Activated T-helper 1 cell treated with anti-CD3 and anti-CD28 coated beads, Interleukin-12 subunit alpha, Interleukin-12 subunit beta, Interleukin-2, Interleukin-4 antibody, amounts not matched to agents 30 ng/mL and 10 ng/mL and 1 ng/mL, durations not matched to agents 14 hours and 24 hours and 36 hours (primary cell): ENCODE measurements at regions not wholly inside any gene's neighbourhood (a gene's known extent, or its start where the extent isn't known, plus 50 kb on each side); places are given as distances from the start of the nearest gene placed in this dataset.
"Not testable (repeated sequence)": the region's sequence is repeated elsewhere in the genome, so short reads cannot be mapped to it uniquely, and the experiment has no call there.

Experiments used
- DNase-seq: peaks from one replicate; pipeline ENCODE4 v3.0.0; 2021; ENCODE audit warnings: low spot score
- H3K27ac Mint-ChIP-seq: one replicate; pipeline ENCODE4 v1.8.0; 2021; ENCODE audit warnings: mild to moderate bottlenecking, mixed read lengths
- H3K27me3 Mint-ChIP-seq: one replicate; pipeline ENCODE4 v1.8.0; 2022; ENCODE audit warnings: mild to moderate bottlenecking, moderate library complexity, mixed read lengths; ENCODE audit not compliant: insufficient read depth
- H3K36me3 Mint-ChIP-seq: one replicate; pipeline ENCODE4 v1.8.0; 2021; ENCODE audit warnings: low read depth, mixed read lengths
- H3K4me1 Mint-ChIP-seq: one replicate; pipeline ENCODE4 v1.8.0; 2021; ENCODE audit warnings: low read depth, mixed read lengths
- H3K4me3 Mint-ChIP-seq: one replicate; pipeline ENCODE4 v1.8.0; 2021; ENCODE audit warnings: mild to moderate bottlenecking, moderate library complexity, mixed read lengths
- H3K9me3 Mint-ChIP-seq: one replicate; pipeline ENCODE4 v1.8.0; 2021; ENCODE audit warnings: mixed read lengths
- intact Hi-C: fragments of 100-400 bp; cut with micrococcal nuclease; formaldehyde crosslinking; loops from one replicate; pipeline ENCODE4 v1.15.1; 2024

- not testable (repeated sequence) for H3K4me3 Mint-ChIP-seq, H3K36me3 Mint-ChIP-seq, H3K4me1 Mint-ChIP-seq, H3K27ac Mint-ChIP-seq, H3K27me3 Mint-ChIP-seq, H3K9me3 Mint-ChIP-seq, DNase-seq
- intact Hi-C loops: loop anchor here (5.0 kb wide), 1 partner anchor 212 kb away; no protein-coding TSS in a partner anchor
Measured at GRCh38 chr6:4725136-4725760, 51.0 kb upstream of the CDYL start.

GRCh38 chr6:4724727-4725126, 51.5 kb upstream of the CDYL start:
- not testable (repeated sequence) for H3K27ac Mint-ChIP-seq, H3K36me3 Mint-ChIP-seq, H3K4me3 Mint-ChIP-seq, H3K9me3 Mint-ChIP-seq, H3K27me3 Mint-ChIP-seq, DNase-seq, H3K4me1 Mint-ChIP-seq
- intact Hi-C loops: loop anchor here (5.0 kb wide), 1 partner anchor 213 kb away; no protein-coding TSS in a partner anchor

DNA sequence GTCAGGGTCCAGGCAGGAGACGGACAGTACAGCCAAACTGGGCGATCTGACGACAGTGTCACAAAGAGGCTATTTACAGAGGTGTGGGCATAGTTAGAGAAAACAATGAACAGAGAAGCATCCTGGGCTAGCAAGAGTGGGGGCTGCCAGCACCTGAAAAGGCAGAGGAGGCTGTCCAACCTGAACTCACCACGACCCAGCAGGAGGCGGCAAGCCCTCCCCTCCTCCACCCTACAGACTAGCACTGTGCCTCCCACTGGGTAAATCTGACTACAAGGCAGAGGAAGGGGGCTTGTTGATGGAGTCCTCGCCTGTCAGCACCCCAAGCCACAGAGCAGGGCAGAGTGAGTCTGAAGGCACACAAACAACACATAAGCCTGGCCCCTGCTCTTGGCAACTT, 52.8 kb upstream of the CDYL start:
- Mint-ChIP-seq H3K27me3 (no peaks in the 10 kb centered on the region), H3K9me3 (no peaks in the 10 kb centered on the region), H3K27ac (no peak overlapping the region), H3K36me3 (no peaks in the 10 kb centered on the region), H3K4me3 (no peak overlapping the region), H3K4me1 (peaks cover 4% of the 10 kb centered on the region)
- intact Hi-C loops: no loop called here
- DNase-seq: no peak

- H3K27ac Mint-ChIP-seq, H3K4me3 Mint-ChIP-seq, H3K36me3 Mint-ChIP-seq, H3K27me3 Mint-ChIP-seq, intact Hi-C loops, DNase-seq, H3K4me1 Mint-ChIP-seq, H3K9me3 Mint-ChIP-seq: not testable (repeated sequence)
Measured at GRCh38 chr6:4721368-4721767, 54.8 kb upstream of the CDYL start.

DNA sequence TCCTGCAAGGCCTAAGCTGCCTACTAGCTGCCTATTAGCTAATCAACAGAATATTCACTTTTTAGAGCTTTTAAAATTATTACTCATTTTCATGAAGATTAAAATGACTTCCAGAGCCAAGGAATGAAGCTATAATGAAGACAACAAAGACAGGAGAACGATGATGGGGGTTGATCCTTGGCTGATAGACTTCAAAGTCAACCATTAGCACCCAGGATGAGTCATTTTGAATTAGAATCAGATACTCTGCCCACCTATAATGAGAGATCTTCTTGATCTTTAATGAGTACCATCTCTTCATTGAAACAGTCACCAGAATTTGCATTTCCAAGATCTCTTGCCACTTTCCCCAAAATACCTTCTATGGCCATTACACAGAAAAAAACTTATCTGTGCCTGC, 56.7 kb upstream of the CDYL start:
- no peaks in the 10 kb centered on the region for H3K36me3 Mint-ChIP-seq
- no peak for DNase-seq

DNA sequence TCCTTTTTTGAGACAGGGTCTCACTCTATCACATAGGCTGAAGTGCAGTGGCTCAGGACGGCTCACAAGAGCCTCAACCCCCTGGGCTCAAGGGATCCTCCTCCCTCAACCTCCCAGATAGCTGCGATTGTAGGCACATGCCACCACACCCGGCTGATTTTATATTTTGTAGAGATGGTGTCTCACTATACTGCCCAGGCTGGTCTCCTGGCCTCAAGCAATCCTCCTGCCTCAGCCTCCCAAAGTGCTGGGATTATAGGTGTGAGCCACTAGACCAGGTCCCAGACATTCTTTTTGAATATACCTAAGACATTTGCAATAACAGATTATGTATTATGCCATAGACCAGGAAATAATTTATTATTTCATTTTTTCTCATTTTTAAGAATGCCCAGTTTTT, 58.3 kb upstream of the CDYL start:
- Mint-ChIP-seq H3K27me3 (no peaks in the 10 kb centered on the region), H3K4me3 (no peak overlapping the region), H3K27ac (no peak overlapping the region), H3K4me1 (no peaks in the 10 kb centered on the region), H3K9me3 (peaks cover 8% of the 10 kb centered on the region), H3K36me3 (no peaks in the 10 kb centered on the region)
- DNase-seq: no peak
- intact Hi-C loops: no loop called here

More for the DNA sequence above, 56.7 kb upstream of the CDYL start:
- Mint-ChIP-seq H3K27ac (no peak overlapping the region), H3K27me3 (no peaks in the 10 kb centered on the region), H3K4me3 (no peak overlapping the region), H3K9me3 (peaks cover 8% of the 10 kb centered on the region), H3K4me1 (no peaks in the 10 kb centered on the region)
- intact Hi-C loops: no loop called here

DNA sequence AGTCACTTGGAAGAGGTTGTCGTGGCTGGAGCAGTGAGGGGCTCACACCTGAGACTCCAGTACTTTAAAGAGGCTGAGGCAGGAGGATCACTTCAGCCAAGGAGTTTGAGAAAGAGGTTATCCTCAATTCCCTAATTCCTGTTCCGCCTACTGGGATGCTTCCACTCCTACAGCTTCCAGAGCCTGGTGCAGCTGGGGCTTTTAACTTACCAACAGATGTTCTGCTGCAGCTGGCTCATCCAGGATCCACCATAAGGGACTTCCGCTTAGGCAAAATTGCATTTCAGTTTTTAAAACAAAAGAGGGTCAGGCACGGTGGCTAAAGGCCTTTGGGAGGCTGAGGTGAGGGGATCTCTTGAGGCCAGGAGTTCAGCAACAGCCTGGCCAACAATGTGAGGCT, 59.1 kb upstream of the CDYL start:
- Mint-ChIP-seq H3K9me3 (peaks cover 8% of the 10 kb centered on the region), H3K4me3 (no peak overlapping the region), H3K27ac (no peak overlapping the region), H3K36me3 (no peaks in the 10 kb centered on the region), H3K4me1 (no peaks in the 10 kb centered on the region), H3K27me3 (no peaks in the 10 kb centered on the region)
- intact Hi-C loops: no loop called here
- no peak for DNase-seq

DNA sequence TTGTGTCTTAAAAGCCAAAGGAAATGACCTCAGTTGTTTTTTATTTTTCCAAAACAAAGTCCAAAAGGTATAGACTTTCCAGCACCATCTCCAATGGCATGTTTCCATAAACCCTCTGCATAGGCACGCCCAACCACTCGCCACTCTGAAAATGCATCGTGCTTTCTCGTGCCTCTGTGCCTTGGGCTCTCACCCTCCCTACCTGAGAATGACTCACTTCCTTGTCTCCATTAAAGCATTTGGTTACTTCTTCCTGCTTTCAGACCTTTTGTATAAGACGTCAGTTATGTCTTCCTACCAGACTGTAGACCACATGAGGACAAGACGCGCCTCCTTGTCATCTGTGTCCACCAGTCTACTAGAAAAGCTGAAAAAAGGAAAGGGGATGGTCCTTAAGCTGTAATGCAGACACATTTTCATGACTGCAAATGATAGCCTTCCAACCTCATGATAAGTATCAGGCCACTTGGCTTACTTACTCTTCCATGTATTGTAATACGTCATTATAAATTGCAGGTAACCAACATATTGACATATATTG, 61.2 kb upstream of the CDYL start:
- no peaks in the 10 kb centered on the region for H3K27me3 Mint-ChIP-seq
- H3K36me3 Mint-ChIP-seq: no peaks in the 10 kb centered on the region
- no peak overlapping the region for H3K4me3 Mint-ChIP-seq
- peaks cover 8% of the 10 kb centered on the region for H3K9me3 Mint-ChIP-seq
- H3K27ac Mint-ChIP-seq: no peak overlapping the region
- DNase-seq: no peak
- no peaks in the 10 kb centered on the region for H3K4me1 Mint-ChIP-seq
- intact Hi-C loops: no loop called here

DNA sequence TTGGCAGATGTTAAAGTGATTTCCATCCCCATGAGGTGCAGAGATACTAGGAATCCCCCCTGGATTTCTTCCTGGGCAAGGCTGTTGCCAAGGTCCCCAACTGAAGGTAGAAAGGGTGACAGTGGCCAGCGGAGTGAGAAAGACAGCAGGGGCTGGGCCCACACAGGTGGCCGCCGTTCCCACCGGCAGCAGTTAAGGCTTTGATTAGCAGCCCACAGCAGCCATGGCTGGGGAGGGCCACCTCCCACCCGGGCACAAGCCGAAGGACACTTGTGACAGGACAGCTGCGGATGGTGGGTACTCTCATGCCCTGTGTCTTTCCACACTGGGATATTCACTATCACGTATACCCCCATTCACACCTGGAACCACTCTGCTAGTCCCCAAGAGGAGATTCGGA, 63.9 kb upstream of the CDYL start:
- H3K4me1 Mint-ChIP-seq: no peaks in the 10 kb centered on the region
- peaks cover 8% of the 10 kb centered on the region for H3K9me3 Mint-ChIP-seq
- no peak overlapping the region for H3K4me3 Mint-ChIP-seq
- H3K27ac Mint-ChIP-seq: no peak overlapping the region
- no peak for DNase-seq
- H3K27me3 Mint-ChIP-seq: no peaks in the 10 kb centered on the region
- H3K36me3 Mint-ChIP-seq: no peaks in the 10 kb centered on the region
- intact Hi-C loops: no loop called here

- no peaks in the 10 kb centered on the region for H3K36me3 Mint-ChIP-seq
- intact Hi-C loops: no loop called here
- no peak overlapping the region for H3K27ac Mint-ChIP-seq
- no peaks in the 10 kb centered on the region for H3K27me3 Mint-ChIP-seq
- H3K4me1 Mint-ChIP-seq: no peaks in the 10 kb centered on the region
- H3K9me3 Mint-ChIP-seq: no peaks in the 10 kb centered on the region
- H3K4me3 Mint-ChIP-seq: no peak overlapping the region
- DNase-seq: no peak
Measured at GRCh38 chr6:4707011-4707410, 69.2 kb upstream of the CDYL start.

- Mint-ChIP-seq H3K36me3 (no peaks in the 10 kb centered on the region), H3K27me3 (no peaks in the 10 kb centered on the region), H3K9me3 (no peaks in the 10 kb centered on the region), H3K27ac (no peak overlapping the region), H3K4me3 (no peak overlapping the region), H3K4me1 (no peaks in the 10 kb centered on the region)
- no peak for DNase-seq
- intact Hi-C loops: no loop called here
Measured at GRCh38 chr6:4705809-4706208, 70.4 kb upstream of the CDYL start.

- intact Hi-C loops: no loop called here
- Mint-ChIP-seq H3K27me3 (no peaks in the 10 kb centered on the region), H3K9me3 (no peaks in the 10 kb centered on the region), H3K36me3 (no peaks in the 10 kb centered on the region), H3K4me1 (no peaks in the 10 kb centered on the region), H3K4me3 (no peak overlapping the region), H3K27ac (no peak overlapping the region)
- no peak for DNase-seq
Measured at GRCh38 chr6:4703382-4703781, 72.8 kb upstream of the CDYL start.

GRCh38 chr6:4698901-4699659, 77.1 kb upstream of the CDYL start:
- DNase-seq: no peak
- Mint-ChIP-seq H3K9me3 (no peaks in the 10 kb centered on the region), H3K4me1 (no peaks in the 10 kb centered on the region), H3K4me3 (no peak overlapping the region), H3K36me3 (no peaks in the 10 kb centered on the region), H3K27ac (no peak overlapping the region), H3K27me3 (no peaks in the 10 kb centered on the region)
- intact Hi-C loops: no loop called here
